ENCODE measurements at regions not wholly inside any gene's neighbourhood (a gene's known extent, or its start where the extent isn't known, plus 50 kb on each side); places are given as distances from the start of the nearest gene placed in this dataset.

DNA sequence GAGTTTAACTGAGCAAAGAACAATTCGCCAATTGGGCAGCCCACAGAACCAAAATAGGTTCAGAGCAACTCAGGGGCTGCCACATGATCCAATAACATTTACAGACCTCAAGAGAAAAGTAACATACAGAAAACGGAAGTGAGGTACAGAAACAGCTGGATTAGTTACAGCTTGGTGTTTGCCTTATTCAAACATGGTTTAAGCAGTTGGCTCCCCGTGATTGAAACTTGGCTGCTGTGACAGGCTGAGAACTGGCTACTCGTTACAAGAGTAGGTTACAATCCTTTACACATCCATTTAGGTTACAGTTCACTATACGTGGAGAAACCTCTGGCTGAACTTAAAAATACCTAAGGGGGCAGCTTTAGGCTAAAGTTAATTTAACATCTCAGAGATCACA, 673.1 kb upstream of the PHF14 start:
- TF ChIP-seq, protein P1, sequence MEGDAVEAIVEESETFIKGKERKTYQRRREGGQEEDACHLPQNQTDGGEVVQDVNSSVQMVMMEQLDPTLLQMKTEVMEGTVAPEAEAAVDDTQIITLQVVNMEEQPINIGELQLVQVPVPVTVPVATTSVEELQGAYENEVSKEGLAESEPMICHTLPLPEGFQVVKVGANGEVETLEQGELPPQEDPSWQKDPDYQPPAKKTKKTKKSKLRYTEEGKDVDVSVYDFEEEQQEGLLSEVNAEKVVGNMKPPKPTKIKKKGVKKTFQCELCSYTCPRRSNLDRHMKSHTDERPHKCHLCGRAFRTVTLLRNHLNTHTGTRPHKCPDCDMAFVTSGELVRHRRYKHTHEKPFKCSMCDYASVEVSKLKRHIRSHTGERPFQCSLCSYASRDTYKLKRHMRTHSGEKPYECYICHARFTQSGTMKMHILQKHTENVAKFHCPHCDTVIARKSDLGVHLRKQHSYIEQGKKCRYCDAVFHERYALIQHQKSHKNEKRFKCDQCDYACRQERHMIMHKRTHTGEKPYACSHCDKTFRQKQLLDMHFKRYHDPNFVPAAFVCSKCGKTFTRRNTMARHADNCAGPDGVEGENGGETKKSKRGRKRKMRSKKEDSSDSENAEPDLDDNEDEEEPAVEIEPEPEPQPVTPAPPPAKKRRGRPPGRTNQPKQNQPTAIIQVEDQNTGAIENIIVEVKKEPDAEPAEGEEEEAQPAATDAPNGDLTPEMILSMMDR (IDR thresholded peaks at IDR 0.05), result no peak
- TF ChIP-seq ZFX (IDR thresholded peaks at IDR 0.05; ENCODE audit: borderline replicate concordance), result no peak
